ENCODE measurements at regions not wholly inside any gene's neighbourhood (a gene's known extent, or its start where the extent isn't known, plus 50 kb on each side); places are given as distances from the start of the nearest gene placed in this dataset.

GRCh38 chr2:240292619-240293525 is 142.6 kb upstream of the GPC1 start:
- H3K4me1 Mint-ChIP-seq (ENCODE audit: low read depth, unreplicated experiment): peaks cover 4% of the 10 kb centered on the region
- H3K9me3 Mint-ChIP-seq (ENCODE audit: unreplicated experiment): peaks cover 2% of the 10 kb centered on the region
- H3K27ac ChIP-seq (ENCODE audit: low read depth, low read length): no peak overlapping the region
- H3K27ac Mint-ChIP-seq (ENCODE audit: unreplicated experiment): no peak overlapping the region
- H3K27me3 ChIP-seq (ENCODE audit: insufficient read depth, low read length): no peaks in the 10 kb centered on the region
- H3K4me3 ChIP-seq (ENCODE audit: insufficient read depth, low read depth, low read length): no peak overlapping the region
- H3K9ac ChIP-seq (ENCODE audit: low read length): no peak overlapping the region
- no peak for DNase-seq (ENCODE audit: low read depth)
- no peaks in the 10 kb centered on the region for H4K20me1 ChIP-seq (ENCODE audit: insufficient read depth, low read length)
- H3K79me2 ChIP-seq (ENCODE audit: insufficient read depth, low read length): no peaks in the 10 kb centered on the region
- no peaks in the 10 kb centered on the region for H3K9me3 ChIP-seq (ENCODE audit: insufficient read depth, low read depth, low read length)
- peaks cover 40% of the 10 kb centered on the region for H3K27me3 Mint-ChIP-seq (ENCODE audit: low read depth, unreplicated experiment)
- no peak for FAIRE-seq
- no peak overlapping the region for H3K4me2 ChIP-seq (ENCODE audit: low read length)
- no peak overlapping the region for H2AFZ ChIP-seq (ENCODE audit: low read depth, low read length)
- H3K4me3 Mint-ChIP-seq (ENCODE audit: unreplicated experiment): no peak overlapping the region
- TF ChIP-seq, protein P1, sequence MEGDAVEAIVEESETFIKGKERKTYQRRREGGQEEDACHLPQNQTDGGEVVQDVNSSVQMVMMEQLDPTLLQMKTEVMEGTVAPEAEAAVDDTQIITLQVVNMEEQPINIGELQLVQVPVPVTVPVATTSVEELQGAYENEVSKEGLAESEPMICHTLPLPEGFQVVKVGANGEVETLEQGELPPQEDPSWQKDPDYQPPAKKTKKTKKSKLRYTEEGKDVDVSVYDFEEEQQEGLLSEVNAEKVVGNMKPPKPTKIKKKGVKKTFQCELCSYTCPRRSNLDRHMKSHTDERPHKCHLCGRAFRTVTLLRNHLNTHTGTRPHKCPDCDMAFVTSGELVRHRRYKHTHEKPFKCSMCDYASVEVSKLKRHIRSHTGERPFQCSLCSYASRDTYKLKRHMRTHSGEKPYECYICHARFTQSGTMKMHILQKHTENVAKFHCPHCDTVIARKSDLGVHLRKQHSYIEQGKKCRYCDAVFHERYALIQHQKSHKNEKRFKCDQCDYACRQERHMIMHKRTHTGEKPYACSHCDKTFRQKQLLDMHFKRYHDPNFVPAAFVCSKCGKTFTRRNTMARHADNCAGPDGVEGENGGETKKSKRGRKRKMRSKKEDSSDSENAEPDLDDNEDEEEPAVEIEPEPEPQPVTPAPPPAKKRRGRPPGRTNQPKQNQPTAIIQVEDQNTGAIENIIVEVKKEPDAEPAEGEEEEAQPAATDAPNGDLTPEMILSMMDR (IDR thresholded peaks at IDR 0.05; ENCODE audit: insufficient read depth, low read depth, low read length): no peak
- TF ChIP-seq EZH2 (IDR thresholded peaks at IDR 0.05; ENCODE audit: insufficient read depth, low read length): no peak
- no peaks in the 10 kb centered on the region for H3K36me3 Mint-ChIP-seq (ENCODE audit: low read depth, unreplicated experiment)
- peaks cover 7% of the 10 kb centered on the region for H3K4me1 ChIP-seq (ENCODE audit: insufficient read depth, low read length)
- no peaks in the 10 kb centered on the region for H3K36me3 ChIP-seq (ENCODE audit: insufficient read depth, low read length)

DNA sequence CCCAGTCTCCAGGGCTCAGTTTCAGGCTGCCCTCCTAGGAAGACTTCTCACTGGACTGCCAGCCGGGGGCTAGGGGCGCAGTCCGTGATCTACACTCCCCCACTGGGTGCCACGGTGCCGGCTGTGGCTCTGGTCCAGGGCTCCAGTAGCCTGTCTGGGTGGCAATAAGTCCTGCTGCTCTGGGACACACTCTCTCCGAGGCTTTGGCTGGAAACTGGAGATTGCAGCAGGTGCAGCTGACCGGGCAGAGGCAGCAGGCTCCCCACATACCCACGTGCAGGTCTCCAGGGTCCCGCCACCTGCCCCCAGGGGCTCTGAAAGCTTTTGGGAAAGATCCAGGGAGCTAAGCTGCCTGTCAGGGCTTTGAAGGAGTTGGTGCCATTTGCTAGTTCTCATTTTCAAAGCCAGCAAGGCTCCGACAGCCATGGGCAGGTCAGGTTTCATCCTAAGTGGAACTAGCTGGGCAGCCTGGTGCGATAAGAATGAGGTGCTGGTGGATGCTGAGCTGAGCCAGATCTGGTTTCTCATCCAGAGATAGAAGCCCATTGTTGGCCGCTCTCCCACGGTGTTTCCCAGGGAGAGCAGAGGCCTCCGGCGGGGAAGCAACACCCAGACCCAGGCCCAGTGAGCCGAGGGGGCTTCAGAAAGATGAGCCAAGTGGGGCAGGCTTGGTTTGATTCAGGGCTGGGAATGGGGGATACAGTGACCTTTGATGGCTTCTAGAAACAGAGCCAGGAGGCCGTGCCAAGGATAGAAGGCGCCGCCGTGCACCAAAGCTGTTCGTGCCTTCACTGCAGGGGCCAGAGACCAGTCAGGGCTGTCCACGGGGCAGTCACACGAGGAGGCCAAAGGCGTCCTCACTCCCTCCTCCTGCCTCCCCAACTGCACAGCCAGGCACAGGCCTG is 141.7 kb upstream of the GPC1 start:
- Histone ChIP-seq H3K79me2 (ENCODE audit: insufficient read depth, low read length) (no peaks in the 10 kb centered on the region), H4K20me1 (ENCODE audit: insufficient read depth, low read length) (no peaks in the 10 kb centered on the region), H3K4me3 (ENCODE audit: insufficient read depth, low read depth, low read length) (no peak overlapping the region), H3K9me3 (ENCODE audit: insufficient read depth, low read depth, low read length) (no peaks in the 10 kb centered on the region), H3K4me2 (ENCODE audit: low read length) (no peak overlapping the region), H3K27me3 (ENCODE audit: insufficient read depth, low read length) (no peaks in the 10 kb centered on the region), H3K9ac (ENCODE audit: low read length) (no peak overlapping the region), H3K27ac (ENCODE audit: low read depth, low read length) (no peak overlapping the region), H3K4me1 (ENCODE audit: insufficient read depth, low read length) (peaks cover 7% of the 10 kb centered on the region), H3K36me3 (ENCODE audit: insufficient read depth, low read length) (no peaks in the 10 kb centered on the region), H2AFZ (ENCODE audit: low read depth, low read length) (no peak overlapping the region)
- peaks cover 36% of the 10 kb centered on the region for H3K27me3 Mint-ChIP-seq (ENCODE audit: low read depth, unreplicated experiment)
- H3K4me3 Mint-ChIP-seq (ENCODE audit: unreplicated experiment): no peak overlapping the region
- FAIRE-seq (no peak), DNase-seq (ENCODE audit: low read depth) (no peak)
- H3K9me3 Mint-ChIP-seq (ENCODE audit: unreplicated experiment): peaks cover 2% of the 10 kb centered on the region
- TF ChIP-seq, protein P1 (IDR thresholded peaks at IDR 0.05; ENCODE audit: insufficient read depth, low read depth, low read length): no peak
- TF ChIP-seq EZH2 (IDR thresholded peaks at IDR 0.05; ENCODE audit: insufficient read depth, low read length): no peak
- no peak overlapping the region for H3K27ac Mint-ChIP-seq (ENCODE audit: unreplicated experiment)
- peaks cover 4% of the 10 kb centered on the region for H3K4me1 Mint-ChIP-seq (ENCODE audit: low read depth, unreplicated experiment)
- H3K36me3 Mint-ChIP-seq (ENCODE audit: low read depth, unreplicated experiment): no peaks in the 10 kb centered on the region

All from astrocyte (in vitro differentiated cells and primary cell).